ENCODE measurements at regions not wholly inside any gene's neighbourhood (a gene's known extent, or its start where the extent isn't known, plus 50 kb on each side); places are given as distances from the start of the nearest gene placed in this dataset.

DNA sequence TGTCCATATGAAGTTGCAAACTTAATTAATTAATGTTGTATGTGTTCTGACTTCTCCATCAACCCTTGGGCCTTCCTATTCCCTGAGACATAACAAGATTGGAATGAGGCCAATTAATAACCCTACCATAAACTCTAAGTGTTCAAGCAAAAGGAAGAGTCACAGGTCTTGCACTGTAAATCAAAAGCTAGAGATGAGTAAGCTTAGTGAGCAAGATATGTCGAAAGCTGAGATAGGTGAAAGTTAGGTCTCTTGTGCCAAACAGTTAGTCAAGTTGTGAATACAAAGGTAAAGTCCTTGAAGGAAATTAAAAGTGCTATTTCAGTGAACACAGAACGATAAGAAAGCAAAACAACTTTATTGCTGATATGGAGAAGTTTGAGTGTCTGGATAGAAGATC lies 58.2 kb upstream of the GPRIN3 start:
- Histone ChIP-seq H3K27ac (ENCODE audit: low read length) (no peak overlapping the region), H3K36me3 (replicated peaks; ENCODE audit: low read depth, low read length) (no peaks in the 10 kb centered on the region), H4K20me1 (ENCODE audit: insufficient read depth, low read length) (no peaks in the 10 kb centered on the region), H3K4me3 (ENCODE audit: low read length) (no peak overlapping the region), H3K9ac (ENCODE audit: low read length) (no peak overlapping the region), H3K4me1 (ENCODE audit: low read length) (peaks cover 31% of the 10 kb centered on the region), H2AFZ (ENCODE audit: low read depth, low read length) (no peak overlapping the region), H3K27me3 (ENCODE audit: low read depth, low read length) (no peaks in the 10 kb centered on the region), H3K4me2 (ENCODE audit: low read length) (peak overlapping the region; percentile 15; the same call in 1 of the 2 replicates), H3K79me2 (ENCODE audit: low read length) (no peaks in the 10 kb centered on the region), H3K9me3 (ENCODE audit: insufficient read depth, low read length) (peaks cover 3% of the 10 kb centered on the region; the same call in 1 of the 2 replicates)
- TF ChIP-seq EZH2phosphoT487 (IDR thresholded peaks at IDR 0.05; ENCODE audit: low read depth) = no peak
- TF ChIP-seq, protein P1, sequence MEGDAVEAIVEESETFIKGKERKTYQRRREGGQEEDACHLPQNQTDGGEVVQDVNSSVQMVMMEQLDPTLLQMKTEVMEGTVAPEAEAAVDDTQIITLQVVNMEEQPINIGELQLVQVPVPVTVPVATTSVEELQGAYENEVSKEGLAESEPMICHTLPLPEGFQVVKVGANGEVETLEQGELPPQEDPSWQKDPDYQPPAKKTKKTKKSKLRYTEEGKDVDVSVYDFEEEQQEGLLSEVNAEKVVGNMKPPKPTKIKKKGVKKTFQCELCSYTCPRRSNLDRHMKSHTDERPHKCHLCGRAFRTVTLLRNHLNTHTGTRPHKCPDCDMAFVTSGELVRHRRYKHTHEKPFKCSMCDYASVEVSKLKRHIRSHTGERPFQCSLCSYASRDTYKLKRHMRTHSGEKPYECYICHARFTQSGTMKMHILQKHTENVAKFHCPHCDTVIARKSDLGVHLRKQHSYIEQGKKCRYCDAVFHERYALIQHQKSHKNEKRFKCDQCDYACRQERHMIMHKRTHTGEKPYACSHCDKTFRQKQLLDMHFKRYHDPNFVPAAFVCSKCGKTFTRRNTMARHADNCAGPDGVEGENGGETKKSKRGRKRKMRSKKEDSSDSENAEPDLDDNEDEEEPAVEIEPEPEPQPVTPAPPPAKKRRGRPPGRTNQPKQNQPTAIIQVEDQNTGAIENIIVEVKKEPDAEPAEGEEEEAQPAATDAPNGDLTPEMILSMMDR (IDR thresholded peaks at IDR 0.05; ENCODE audit: low read depth, low read length) = no peak

DNA sequence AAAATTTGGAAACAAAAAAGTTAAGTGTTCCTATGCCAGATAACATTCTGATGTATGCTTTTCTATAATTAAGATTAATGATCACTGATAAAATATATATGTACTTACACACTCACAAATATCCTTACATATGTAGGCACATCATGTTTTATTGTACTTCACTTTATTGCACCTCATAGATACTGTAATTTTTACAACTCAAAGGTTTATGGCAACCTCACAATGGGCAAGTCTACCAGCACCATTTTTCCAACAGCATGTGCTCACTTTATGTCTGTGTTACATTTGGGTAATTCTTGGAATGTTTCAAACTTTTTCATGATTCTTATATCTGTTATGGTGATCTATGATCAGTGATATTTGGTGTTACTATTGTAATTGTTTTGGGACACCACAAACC lies 57.8 kb upstream of the GPRIN3 start:
- no peak overlapping the region for H3K27ac ChIP-seq (ENCODE audit: low read length)
- peaks cover 31% of the 10 kb centered on the region for H3K4me1 ChIP-seq (ENCODE audit: low read length)
- H3K4me2 ChIP-seq (ENCODE audit: low read length) = no peak overlapping the region
- H3K36me3 ChIP-seq (replicated peaks; ENCODE audit: low read depth, low read length) = no peaks in the 10 kb centered on the region
- no peak overlapping the region for H3K9ac ChIP-seq (ENCODE audit: low read length)
- no peaks in the 10 kb centered on the region for H3K79me2 ChIP-seq (ENCODE audit: low read length)
- H3K9me3 ChIP-seq (ENCODE audit: insufficient read depth, low read length) = peaks cover 3% of the 10 kb centered on the region; the same call in 1 of the 2 replicates
- H3K27me3 ChIP-seq (ENCODE audit: low read depth, low read length) = no peaks in the 10 kb centered on the region
- no peaks in the 10 kb centered on the region for H4K20me1 ChIP-seq (ENCODE audit: insufficient read depth, low read length)
- H2AFZ ChIP-seq (ENCODE audit: low read depth, low read length) = no peak overlapping the region
- no peak overlapping the region for H3K4me3 ChIP-seq (ENCODE audit: low read length)
- TF ChIP-seq, protein P1 (IDR thresholded peaks at IDR 0.05; ENCODE audit: low read depth, low read length) = no peak
- no peak for TF ChIP-seq EZH2phosphoT487 (IDR thresholded peaks at IDR 0.05; ENCODE audit: low read depth)

DNA sequence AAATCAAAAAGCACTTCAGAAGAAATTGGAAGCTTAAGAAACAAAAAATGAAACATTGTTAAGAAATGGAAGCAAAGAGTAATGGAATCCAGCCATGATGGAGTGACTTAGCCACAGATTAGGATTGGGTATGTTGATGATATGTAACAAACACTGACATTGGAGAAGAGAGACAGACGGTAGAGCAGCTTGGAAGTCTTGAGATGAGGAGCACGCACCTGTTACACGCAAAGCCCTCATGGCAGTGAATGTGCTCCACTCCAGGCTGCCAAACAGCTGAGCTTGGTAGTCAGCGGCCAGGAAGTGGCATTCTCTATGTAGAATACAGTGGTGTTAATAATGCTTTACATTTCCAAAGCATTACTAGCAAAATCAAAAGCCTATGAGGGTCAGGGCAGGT lies 56.9 kb upstream of the GPRIN3 start:
- H3K36me3 ChIP-seq (replicated peaks; ENCODE audit: low read depth, low read length) = no peaks in the 10 kb centered on the region
- no peak for TF ChIP-seq EZH2phosphoT487 (IDR thresholded peaks at IDR 0.05; ENCODE audit: low read depth)
- TF ChIP-seq, protein P1 (IDR thresholded peaks at IDR 0.05; ENCODE audit: low read depth, low read length) = no peak
- H3K27ac ChIP-seq (ENCODE audit: low read length) = no peak overlapping the region
- no peaks in the 10 kb centered on the region for H3K27me3 ChIP-seq (ENCODE audit: low read depth, low read length)
- no peak overlapping the region for H3K4me3 ChIP-seq (ENCODE audit: low read length)
- H3K9me3 ChIP-seq (ENCODE audit: insufficient read depth, low read length) = peaks cover 3% of the 10 kb centered on the region; the same call in 1 of the 2 replicates
- H3K4me2 ChIP-seq (ENCODE audit: low read length) = no peak overlapping the region
- no peak overlapping the region for H2AFZ ChIP-seq (ENCODE audit: low read depth, low read length)
- no peak overlapping the region for H3K9ac ChIP-seq (ENCODE audit: low read length)
- no peaks in the 10 kb centered on the region for H3K79me2 ChIP-seq (ENCODE audit: low read length)
- H3K4me1 ChIP-seq (ENCODE audit: low read length) = peaks cover 26% of the 10 kb centered on the region
- no peaks in the 10 kb centered on the region for H4K20me1 ChIP-seq (ENCODE audit: insufficient read depth, low read length)

DNA sequence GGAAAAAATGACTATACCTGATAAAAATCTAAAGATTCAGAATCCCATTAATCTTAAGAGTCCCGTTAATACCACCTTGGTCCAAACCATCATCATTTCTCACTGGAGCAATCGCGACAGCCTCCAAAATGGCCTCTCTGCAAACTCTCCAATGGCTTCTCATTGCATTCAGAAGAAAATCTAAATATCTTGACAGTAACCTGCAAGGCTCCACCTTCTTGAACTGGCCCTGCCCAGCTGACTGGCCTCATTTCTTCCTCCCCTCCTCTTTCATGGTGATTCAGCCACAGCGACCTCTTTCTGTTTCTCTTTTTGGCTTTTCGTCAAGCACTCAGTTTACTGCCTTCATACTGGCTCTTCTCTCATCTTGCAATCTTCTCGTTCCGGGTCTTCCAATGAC lies 56.2 kb upstream of the GPRIN3 start:
- no peak for TF ChIP-seq EZH2phosphoT487 (IDR thresholded peaks at IDR 0.05; ENCODE audit: low read depth)
- TF ChIP-seq, protein P1 (IDR thresholded peaks at IDR 0.05; ENCODE audit: low read depth, low read length) = no peak
- Histone ChIP-seq H3K4me2 (ENCODE audit: low read length) (no peak overlapping the region), H3K79me2 (ENCODE audit: low read length) (no peaks in the 10 kb centered on the region), H3K4me3 (ENCODE audit: low read length) (no peak overlapping the region), H2AFZ (ENCODE audit: low read depth, low read length) (no peak overlapping the region), H3K9me3 (ENCODE audit: insufficient read depth, low read length) (peaks cover 3% of the 10 kb centered on the region; the same call in 1 of the 2 replicates), H3K27me3 (ENCODE audit: low read depth, low read length) (no peaks in the 10 kb centered on the region), H3K4me1 (ENCODE audit: low read length) (peaks cover 19% of the 10 kb centered on the region), H3K9ac (ENCODE audit: low read length) (no peak overlapping the region), H4K20me1 (ENCODE audit: insufficient read depth, low read length) (no peaks in the 10 kb centered on the region), H3K36me3 (replicated peaks; ENCODE audit: low read depth, low read length) (no peaks in the 10 kb centered on the region), H3K27ac (ENCODE audit: low read length) (no peak overlapping the region)
